Smooth muscle cell (in vitro differentiated cells): ENCODE measurements at regions not wholly inside any gene's neighbourhood (a gene's known extent, or its start where the extent isn't known, plus 50 kb on each side); places are given as distances from the start of the nearest gene placed in this dataset.
"Not testable (repeated sequence)": the region's sequence is repeated elsewhere in the genome, so short reads cannot be mapped to it uniquely, and the experiment has no call there.

Source experiments
- DNase-seq: peaks from one replicate; lab custom pipeline; 2025; ENCODE audit not compliant: unreplicated experiment; lab: John Stamatoyannopoulos, UW
- H2AFZ ChIP-seq: fragments of 200-600 bp; sonication (generic); 2 replicates; pipeline ENCODE4 v1.6.0; 2016; ENCODE audit warnings: antibody characterized with exemption, low read depth, mild to moderate bottlenecking
- H3F3A ChIP-seq: fragments of 200-600 bp; sonication (generic); 2 replicates; pipeline ENCODE4 v1.6.0; 2017; ENCODE audit warnings: antibody characterized with exemption, low read depth
- H3K27ac ChIP-seq: fragments of 200-600 bp; sonication (generic); 2 replicates; pipeline ENCODE4 v1.5.1; 2016; ENCODE audit warnings: low read depth, mild to moderate bottlenecking
- H3K27me3 ChIP-seq: fragments of 200-600 bp; sonication (generic); 2 replicates; pipeline ENCODE4 v1.6.1; 2016; ENCODE audit warnings: low read depth, mild to moderate bottlenecking
- H3K36me3 ChIP-seq: fragments of 200-600 bp; sonication (generic); 2 replicates; pipeline ENCODE4 v1.5.1; 2016; ENCODE audit warnings: low read depth
- H3K4me1 ChIP-seq: fragments of 200-600 bp; sonication (generic); 2 replicates; pipeline ENCODE4 v1.5.1; 2016; ENCODE audit warnings: low read depth
- H3K4me2 ChIP-seq: fragments of 200-600 bp; sonication (generic); 2 replicates; pipeline ENCODE4 v1.6.0; 2016; ENCODE audit warnings: mild to moderate bottlenecking
- H3K4me3 ChIP-seq: fragments of 200-600 bp; sonication (generic); 2 replicates; pipeline ENCODE4 v1.5.1; 2016; ENCODE audit warnings: mild to moderate bottlenecking
- H3K79me2 ChIP-seq: fragments of 200-600 bp; sonication (generic); 2 replicates; pipeline ENCODE4 v1.6.0; 2016; ENCODE audit warnings: low read depth, mild to moderate bottlenecking
- H3K9ac ChIP-seq: fragments of 200-600 bp; sonication (generic); 2 replicates; pipeline ENCODE4 v1.6.0; 2016; ENCODE audit warnings: low read depth
- H3K9me3 ChIP-seq: fragments of 200-600 bp; sonication (generic); replicated peaks from 2 replicates; pipeline ENCODE4 v1.5.1; 2016; ENCODE audit warnings: low read depth
- H4K20me1 ChIP-seq: fragments of 200-600 bp; sonication (generic); 2 replicates; pipeline ENCODE4 v1.6.0; 2016; ENCODE audit warnings: low read depth
- CTCF ChIP-seq: fragments of 200-600 bp; sonication (generic); IDR thresholded peaks from 2 replicates; pipeline ENCODE4 v1.5.1; 2017; ENCODE audit warnings: borderline replicate concordance, mild to moderate bottlenecking, antibody characterized with exemption; ENCODE audit not compliant: insufficient read depth, poor library complexity, severe bottlenecking
- WGBS: methylation state at CpG from one replicate; pipeline ENCODE4 v1.1.7; 2016; ENCODE audit warnings: low lambda C conversion rate; 5-methylcytosine and 5-hydroxymethylcytosine counted together

DNA sequence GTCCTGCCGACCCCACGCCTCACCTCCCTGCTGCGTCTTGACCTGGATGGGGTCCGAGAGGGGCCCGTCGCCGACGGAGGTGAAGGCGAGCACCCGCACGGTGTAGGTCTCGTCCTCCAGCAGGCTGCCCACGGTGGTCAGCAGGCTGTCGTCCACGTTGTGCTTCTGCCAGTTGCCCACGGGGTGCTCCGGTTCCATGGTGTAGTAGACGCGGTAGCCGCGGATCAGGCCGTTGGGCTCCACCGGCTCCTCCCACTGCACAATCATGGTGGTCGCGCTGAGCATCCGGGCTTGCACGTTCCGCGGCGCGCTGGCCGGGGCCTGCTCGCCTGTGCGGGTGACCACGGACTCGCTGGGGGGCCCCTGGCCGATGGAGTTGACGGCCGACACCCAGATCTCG, 96.7 kb downstream of the PTPRS start:
- Histone ChIP-seq H3K79me2 (no peaks in the 10 kb centered on the region), H3K9me3 (no peaks in the 10 kb centered on the region), H3K4me3 (no peak overlapping the region), H3K27me3 (no peaks in the 10 kb centered on the region), H3F3A (no peaks in the 10 kb centered on the region), H4K20me1 (no peaks in the 10 kb centered on the region), H3K36me3 (no peaks in the 10 kb centered on the region), H3K9ac (no peak overlapping the region), H3K4me1 (no peaks in the 10 kb centered on the region), H3K4me2 (no peak overlapping the region), H3K27ac (no peak overlapping the region), H2AFZ (no peak overlapping the region)
- TF ChIP-seq CTCF: no peak
- no peak for DNase-seq
- 99% methylated on average over 40 of the region's 40 CpGs for WGBS

GRCh38 chr19:5241896-5242295, 98.7 kb downstream of the PTPRS start:
- not testable (repeated sequence) for H2AFZ ChIP-seq, H3K4me2 ChIP-seq, H3K79me2 ChIP-seq, DNase-seq, H3K27ac ChIP-seq, H3K9ac ChIP-seq, H3K4me3 ChIP-seq, H4K20me1 ChIP-seq, H3K4me1 ChIP-seq, H3K9me3 ChIP-seq, H3K27me3 ChIP-seq, H3K36me3 ChIP-seq, H3F3A ChIP-seq
- WGBS: 97% methylated on average over 9 of the region's 9 CpGs

DNA sequence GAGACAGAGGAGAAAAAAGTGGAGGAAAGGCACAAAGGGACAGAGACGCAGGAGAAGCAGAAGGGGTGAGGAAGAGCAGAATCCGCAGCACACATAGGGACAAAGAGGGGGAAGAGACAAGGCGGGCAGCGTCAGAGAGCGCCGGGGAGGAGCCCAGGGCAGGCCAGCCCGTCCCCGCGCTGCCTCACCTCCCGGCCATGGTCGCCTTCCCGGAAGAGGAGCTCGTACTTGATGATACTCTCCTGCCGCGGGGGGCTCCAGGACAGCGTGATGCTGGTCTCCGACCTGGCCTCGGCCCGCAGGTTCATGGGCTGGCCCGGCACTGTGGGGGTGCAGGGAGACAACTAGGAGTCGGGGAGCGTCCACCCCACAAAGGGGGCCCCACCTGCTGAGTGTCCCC, 100.6 kb downstream of the PTPRS start:
- no peak overlapping the region for H3K9ac ChIP-seq
- H4K20me1 ChIP-seq: no peaks in the 10 kb centered on the region
- no peak overlapping the region for H3K4me2 ChIP-seq
- H2AFZ ChIP-seq: no peak overlapping the region
- H3K27me3 ChIP-seq: no peaks in the 10 kb centered on the region
- H3F3A ChIP-seq: no peaks in the 10 kb centered on the region
- no peak for DNase-seq
- no peak for TF ChIP-seq CTCF
- H3K4me3 ChIP-seq: no peak overlapping the region
- no peaks in the 10 kb centered on the region for H3K4me1 ChIP-seq
- H3K36me3 ChIP-seq: no peaks in the 10 kb centered on the region
- H3K27ac ChIP-seq: no peak overlapping the region
- no peaks in the 10 kb centered on the region for H3K79me2 ChIP-seq
- H3K9me3 ChIP-seq: no peaks in the 10 kb centered on the region
- 88% methylated on average over 22 of the region's 22 CpGs for WGBS

GRCh38 chr19:5238700-5239099, 101.9 kb downstream of the PTPRS start:
- H3K4me1 ChIP-seq: no peaks in the 10 kb centered on the region
- no peaks in the 10 kb centered on the region for H3K36me3 ChIP-seq
- no peaks in the 10 kb centered on the region for H3K27me3 ChIP-seq
- 97% methylated on average over 33 of the region's 33 CpGs for WGBS
- no peak overlapping the region for H3K27ac ChIP-seq
- no peak overlapping the region for H3K4me2 ChIP-seq
- no peak for TF ChIP-seq CTCF
- no peak for DNase-seq
- H4K20me1 ChIP-seq: no peaks in the 10 kb centered on the region
- no peak overlapping the region for H3K9ac ChIP-seq
- no peak overlapping the region for H2AFZ ChIP-seq
- no peak overlapping the region for H3K4me3 ChIP-seq
- H3F3A ChIP-seq: no peaks in the 10 kb centered on the region
- H3K79me2 ChIP-seq: no peaks in the 10 kb centered on the region
- H3K9me3 ChIP-seq: no peaks in the 10 kb centered on the region
